Left lung (tissue), 4 donors: ENCODE measurements at regions not wholly inside any gene's neighbourhood (a gene's known extent, or its start where the extent isn't known, plus 50 kb on each side); places are given as distances from the start of the nearest gene placed in this dataset.
A peak's percentile ranks its signal among the peaks of the same experiment; 100 is the strongest.

Experiments used
- ATAC-seq: fragments of 200-7000 bp; cut with Tn5 transposase; one replicate; pipeline ENCODE4 v1.9.1; 2020; ENCODE audit warnings: moderate library complexity
- DNase-seq, 4 donors: peaks; one replicate each; pipeline ENCODE4 v3.0.0-alpha.2; 2013 to 2020
- H3K27ac ChIP-seq, 2 donors: fragments of 200-600 bp; sonication (generic) in 1 of 2; one replicate each; pipeline versions ENCODE4 v1.5.0 to v1.8.0; 2020 to 2021
- H3K27me3 ChIP-seq, 2 donors: fragments of 200-600 bp; sonication (generic) in 1 of 2; one replicate each; pipeline versions ENCODE4 v1.5.0 to v1.8.0; 2020 to 2021
- H3K36me3 ChIP-seq, 2 donors: fragments of 200-600 bp; sonication (generic) in 1 of 2; one replicate each; pipeline versions ENCODE4 v1.5.0 to v1.8.0; 2020 to 2021
- H3K4me1 ChIP-seq, 2 donors: fragments of 200-600 bp; one replicate each; pipeline ENCODE4 v1.8.0; 2021
- H3K4me3 ChIP-seq, 2 donors: fragments of 200-600 bp; sonication (generic) in 1 of 2; one replicate each; pipeline versions ENCODE4 v1.5.0 to v1.8.0; 2020 to 2021; ENCODE audit warnings: mild to moderate bottlenecking in 1 of 2
- H3K9me3 ChIP-seq, 2 donors: fragments of 200-600 bp; sonication (generic) in 1 of 2; one replicate each; pipeline versions ENCODE4 v1.5.0 to v1.8.0; 2020 to 2021
- intact Hi-C, 2 donors: fragments of 100-400 bp; cut with DNase I; formaldehyde crosslinking; loops; one replicate each; pipeline versions ENCODE4 v1.11.2 to v1.14.2; 2022
- TF ChIP-seq, protein P1 (sequence below), 2 donors: fragments of 200-600 bp; sonication (generic) in 1 of 2; IDR thresholded peaks; one replicate each; pipeline versions ENCODE4 v1.5.0 to v1.8.0; 2021; ENCODE audit warnings: antibody characterized with exemption in 2 of 2
- donor health status: DM: no; HTN: yes; CAD: no.
- donor health status: DM: no; HTN: no; CAD: no.

DNA sequence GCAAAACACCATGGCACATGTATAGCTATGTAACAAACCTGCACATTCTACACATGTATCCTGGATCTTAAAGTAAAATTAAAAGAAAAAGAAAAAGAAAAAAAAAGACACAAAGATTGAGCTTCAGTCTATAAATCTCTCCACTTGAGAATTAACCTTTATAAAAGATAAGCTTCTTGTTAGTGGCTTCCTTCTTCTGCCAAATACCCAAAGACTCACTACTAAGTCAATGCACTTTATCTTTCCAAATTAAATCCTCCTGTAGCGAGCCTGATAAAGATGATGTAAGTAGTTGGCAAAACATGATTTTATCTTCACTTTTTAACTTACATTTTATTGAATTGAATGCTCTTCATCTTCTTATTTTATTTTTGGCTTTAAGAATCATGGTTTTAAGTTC, 349.9 kb downstream of the TRIB2 start:
- H3K4me3 ChIP-seq, result no peak overlapping the region
- H3K36me3 ChIP-seq, result no peaks in the 10 kb centered on the region
- TF ChIP-seq, protein P1, sequence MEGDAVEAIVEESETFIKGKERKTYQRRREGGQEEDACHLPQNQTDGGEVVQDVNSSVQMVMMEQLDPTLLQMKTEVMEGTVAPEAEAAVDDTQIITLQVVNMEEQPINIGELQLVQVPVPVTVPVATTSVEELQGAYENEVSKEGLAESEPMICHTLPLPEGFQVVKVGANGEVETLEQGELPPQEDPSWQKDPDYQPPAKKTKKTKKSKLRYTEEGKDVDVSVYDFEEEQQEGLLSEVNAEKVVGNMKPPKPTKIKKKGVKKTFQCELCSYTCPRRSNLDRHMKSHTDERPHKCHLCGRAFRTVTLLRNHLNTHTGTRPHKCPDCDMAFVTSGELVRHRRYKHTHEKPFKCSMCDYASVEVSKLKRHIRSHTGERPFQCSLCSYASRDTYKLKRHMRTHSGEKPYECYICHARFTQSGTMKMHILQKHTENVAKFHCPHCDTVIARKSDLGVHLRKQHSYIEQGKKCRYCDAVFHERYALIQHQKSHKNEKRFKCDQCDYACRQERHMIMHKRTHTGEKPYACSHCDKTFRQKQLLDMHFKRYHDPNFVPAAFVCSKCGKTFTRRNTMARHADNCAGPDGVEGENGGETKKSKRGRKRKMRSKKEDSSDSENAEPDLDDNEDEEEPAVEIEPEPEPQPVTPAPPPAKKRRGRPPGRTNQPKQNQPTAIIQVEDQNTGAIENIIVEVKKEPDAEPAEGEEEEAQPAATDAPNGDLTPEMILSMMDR (IDR thresholded peaks at IDR 0.05), result no peak
- no peak overlapping the region for H3K27ac ChIP-seq
- ATAC-seq (no peak), DNase-seq (no peak)
- intact Hi-C loops, result no loop called here
- no peaks in the 10 kb centered on the region for H3K9me3 ChIP-seq
- H3K27me3 ChIP-seq, result no peaks in the 10 kb centered on the region
- H3K4me1 ChIP-seq, result no peaks in the 10 kb centered on the region

DNA sequence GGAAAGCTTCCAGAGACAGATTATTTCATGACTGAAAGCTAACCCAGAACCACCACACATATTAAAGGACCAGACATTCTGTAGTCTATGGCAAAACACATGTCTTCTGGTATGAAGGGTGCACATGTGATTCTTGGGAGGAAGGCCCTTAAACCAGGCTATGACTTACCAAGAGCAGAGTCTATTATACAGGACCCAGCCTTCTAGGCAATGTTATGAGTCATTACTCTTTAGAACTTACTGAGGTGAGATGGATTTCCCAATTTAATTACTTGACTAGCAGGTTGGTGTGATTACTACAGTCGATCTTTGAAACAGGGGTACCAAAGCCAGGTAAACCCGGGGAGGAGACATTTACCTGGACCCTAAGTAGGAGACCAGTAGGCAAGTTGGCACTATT, 350.8 kb downstream of the TRIB2 start:
- TF ChIP-seq, protein P1 (IDR thresholded peaks at IDR 0.05), result no peak
- no peaks in the 10 kb centered on the region for H3K4me1 ChIP-seq
- intact Hi-C loops, result no loop called here
- H3K36me3 ChIP-seq, result no peaks in the 10 kb centered on the region
- DNase-seq (no peak), ATAC-seq (no peak)
- H3K9me3 ChIP-seq, result no peaks in the 10 kb centered on the region
- no peak overlapping the region for H3K27ac ChIP-seq
- H3K27me3 ChIP-seq, result no peaks in the 10 kb centered on the region
- no peak overlapping the region for H3K4me3 ChIP-seq

DNA sequence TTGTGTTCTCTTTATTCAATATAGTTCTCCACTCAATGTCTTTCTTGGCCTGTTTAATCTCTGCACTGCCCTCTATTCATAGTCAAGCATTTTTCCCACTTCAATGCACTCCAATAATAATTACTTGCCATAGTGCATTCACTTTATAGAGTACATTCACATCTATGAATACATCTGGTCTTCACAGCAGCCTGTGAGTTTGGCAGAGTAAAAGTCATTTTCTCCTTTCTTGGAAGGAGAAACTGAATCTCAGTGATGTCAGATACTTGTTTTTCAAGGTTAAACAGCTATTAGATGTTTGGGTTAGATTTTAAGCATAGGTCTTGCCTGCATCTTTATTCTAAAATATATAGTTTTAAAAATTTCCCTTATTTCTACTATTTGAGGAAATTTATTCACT, 373.2 kb downstream of the TRIB2 start:
- no peak for DNase-seq
- Histone ChIP-seq H3K4me3 (no peak overlapping the region), H3K36me3 (no peaks in the 10 kb centered on the region), H3K9me3 (no peaks in the 10 kb centered on the region), H3K4me1 (no peaks in the 10 kb centered on the region), H3K27ac (no peak overlapping the region), H3K27me3 (no peaks in the 10 kb centered on the region)
- intact Hi-C loops, result no loop called here
- no peak for ATAC-seq
- TF ChIP-seq, protein P1 (IDR thresholded peaks at IDR 0.05), result no peak

DNA sequence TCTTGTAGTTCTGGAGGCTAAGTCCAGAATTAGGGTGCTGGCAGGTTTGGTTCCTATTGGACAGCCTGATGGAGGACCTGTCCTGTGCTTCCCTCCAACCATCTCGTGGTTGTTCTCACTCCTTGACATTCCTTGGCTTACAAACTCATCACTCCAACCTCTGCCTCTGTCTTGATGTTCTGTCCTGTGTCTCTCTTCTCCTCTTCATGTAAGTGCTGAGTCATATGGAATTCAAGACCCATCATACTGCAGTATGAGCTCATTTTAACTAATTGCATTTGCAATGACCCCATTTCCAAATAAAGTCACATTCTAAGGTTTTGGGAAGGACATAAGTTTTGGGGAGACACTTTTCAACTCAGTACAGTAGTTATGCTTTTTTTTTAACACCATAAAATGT, 374.7 kb downstream of the TRIB2 start:
- ATAC-seq, result no peak
- no peak overlapping the region for H3K27ac ChIP-seq
- intact Hi-C loops, result no loop called here

DNA sequence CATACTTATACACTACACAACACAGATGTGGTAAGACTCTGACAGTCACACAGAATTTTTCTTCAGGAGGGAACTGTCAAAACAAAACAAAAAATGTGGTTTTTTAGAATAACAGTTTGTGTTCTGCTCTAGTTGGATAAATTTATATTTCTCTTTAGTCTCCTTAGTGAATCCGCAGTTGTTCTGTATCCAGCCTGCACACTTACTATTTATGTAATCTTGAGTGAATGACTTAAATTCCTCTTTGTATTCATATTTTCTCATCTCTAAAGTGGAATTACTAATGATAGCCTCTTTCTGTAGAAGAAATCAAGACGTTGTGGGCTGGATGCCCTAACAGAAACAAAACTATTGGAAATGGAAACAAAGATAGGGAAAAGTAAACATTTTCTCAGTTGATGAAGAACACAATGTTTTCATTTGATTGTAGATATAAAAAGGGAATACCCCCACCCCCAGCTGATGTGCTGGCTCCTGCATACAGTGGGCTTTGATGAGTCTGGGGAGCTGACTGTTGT, 375.2 kb downstream of the TRIB2 start:
- Histone ChIP-seq H3K9me3 (no peaks in the 10 kb centered on the region), H3K4me3 (no peak overlapping the region), H3K27ac (no peak overlapping the region), H3K27me3 (no peaks in the 10 kb centered on the region), H3K4me1 (no peaks in the 10 kb centered on the region), H3K36me3 (no peaks in the 10 kb centered on the region)
- DNase-seq, result peak in 2 of 4 donors; percentile 63
- intact Hi-C loops, result no loop called here
- ATAC-seq, result no peak
- TF ChIP-seq, protein P1 (IDR thresholded peaks at IDR 0.05), result no peak

More for the DNA sequence above, 374.7 kb downstream of the TRIB2 start:
- DNase-seq, result no peak
- TF ChIP-seq, protein P1 (IDR thresholded peaks at IDR 0.05), result no peak
- H3K4me3 ChIP-seq, result no peak overlapping the region
- no peaks in the 10 kb centered on the region for H3K36me3 ChIP-seq
- no peaks in the 10 kb centered on the region for H3K27me3 ChIP-seq
- H3K4me1 ChIP-seq, result no peaks in the 10 kb centered on the region
- no peaks in the 10 kb centered on the region for H3K9me3 ChIP-seq
